GM21447 (cell line): ENCODE measurements at regions not wholly inside any gene's neighbourhood (a gene's known extent, or its start where the extent isn't known, plus 50 kb on each side); places are given as distances from the start of the nearest gene placed in this dataset.
"Not testable (repeated sequence)": the region's sequence is repeated elsewhere in the genome, so short reads cannot be mapped to it uniquely, and the experiment has no call there.

Experiments
- ATAC-seq: cut with Tn5 transposase; IDR thresholded peaks from one replicate; pipeline ENCODE4 v1.9.1; 2021; ENCODE audit not compliant: unreplicated experiment

DNA sequence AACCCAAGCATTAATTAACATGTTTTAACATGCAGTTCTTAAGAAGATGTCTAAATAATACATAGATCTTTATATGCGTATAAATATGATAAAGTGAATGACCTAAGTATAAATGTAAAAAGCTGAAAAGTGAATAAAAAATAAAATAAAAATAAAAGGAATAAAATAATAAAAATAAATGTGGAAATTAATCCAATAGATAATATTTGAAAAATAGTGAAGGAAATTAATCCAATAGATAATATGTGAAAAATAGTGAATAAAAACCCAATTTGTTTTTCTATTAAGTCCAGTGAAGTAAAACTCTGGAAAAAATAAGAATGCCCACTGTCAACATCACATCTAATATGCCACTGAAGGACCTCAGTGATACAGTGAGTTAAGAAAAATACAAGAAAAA lies 180.6 kb upstream of the SLC27A6 start:
- ATAC-seq = no peak

GRCh38 chr5:128791312-128791711 lies 174.0 kb upstream of the SLC27A6 start:
- no peak for ATAC-seq

DNA sequence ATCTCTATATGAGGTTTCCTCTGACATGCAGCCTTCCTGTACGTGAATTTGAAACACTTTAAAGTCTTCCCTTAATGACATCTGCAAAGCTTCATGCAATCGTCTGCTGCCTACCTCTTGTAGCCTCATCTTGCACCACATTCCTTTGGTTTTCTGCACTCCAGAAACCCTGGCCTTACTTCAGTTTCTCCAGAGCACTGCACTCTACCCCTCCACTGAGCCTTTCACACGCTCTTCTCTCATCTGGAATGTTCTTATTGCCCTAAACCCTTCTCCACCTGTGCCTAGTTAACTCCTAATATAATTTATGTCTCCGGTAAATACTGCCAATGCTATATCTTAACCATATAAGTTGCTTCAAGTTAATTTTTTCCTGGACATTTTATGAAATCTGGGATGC lies 168.8 kb upstream of the SLC27A6 start:
- ATAC-seq = no peak

- no peak for ATAC-seq
Observed at GRCh38 chr5:128798871-128799270, 166.4 kb upstream of the SLC27A6 start.

GRCh38 chr5:128799945-128800344 lies 165.3 kb upstream of the SLC27A6 start:
- no peak for ATAC-seq

- no peak for ATAC-seq
Observed at GRCh38 chr5:128800377-128800776, 164.9 kb upstream of the SLC27A6 start.

DNA sequence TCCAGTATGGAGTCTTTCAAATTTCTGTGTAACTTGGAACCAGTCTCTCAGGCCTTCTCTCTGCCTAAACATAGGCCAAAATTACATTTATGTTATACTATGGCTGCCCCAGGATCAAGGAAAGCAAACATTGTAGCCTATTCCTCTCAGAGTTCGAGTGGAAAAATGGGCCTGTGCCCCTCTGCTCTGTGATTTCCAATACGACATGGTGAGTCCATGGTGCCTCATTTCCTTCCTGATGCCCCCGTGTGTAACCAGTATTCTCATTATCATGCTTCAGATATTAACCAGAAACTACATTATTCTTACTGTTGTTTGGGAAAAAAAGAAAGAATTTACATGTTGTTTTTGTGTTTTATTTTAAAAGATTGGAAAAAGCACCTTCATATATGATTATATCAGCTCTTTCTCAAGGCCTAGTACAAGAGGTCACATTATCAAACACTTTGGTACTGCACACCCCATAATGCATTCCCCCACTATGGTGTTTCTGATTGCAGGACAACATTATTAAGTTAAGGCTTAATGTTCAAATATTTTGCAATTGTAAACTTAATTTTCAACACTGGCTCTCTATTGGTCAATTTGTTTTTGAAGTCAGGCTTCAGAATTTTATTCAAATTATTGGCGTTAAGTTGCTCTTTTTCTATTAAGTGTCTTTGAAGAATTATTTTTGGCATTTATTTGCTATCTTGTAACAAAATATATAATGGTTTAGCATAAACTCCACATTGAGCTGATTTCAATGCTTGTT lies 151.8 kb upstream of the SLC27A6 start:
- ATAC-seq = no peak

DNA sequence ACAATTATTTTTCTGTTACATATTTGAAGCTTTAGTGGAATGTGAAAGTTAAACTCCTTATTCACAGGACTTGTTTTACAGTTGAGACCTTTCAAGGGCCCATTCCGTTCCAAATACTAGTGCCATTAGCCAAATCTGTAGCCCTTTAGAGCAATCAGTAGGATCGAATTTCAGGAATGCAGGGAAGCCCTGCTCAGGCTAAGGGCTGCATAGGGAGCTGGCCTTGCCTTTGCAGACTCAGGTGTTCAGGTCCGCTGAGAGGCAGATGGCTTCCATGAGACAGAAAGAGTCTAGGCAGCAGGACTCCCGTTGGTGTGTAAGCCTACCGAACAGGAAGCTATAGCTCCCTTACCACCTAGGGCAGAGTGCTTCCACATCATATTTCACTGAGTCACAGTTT lies 150.1 kb upstream of the SLC27A6 start:
- no peak for ATAC-seq

DNA sequence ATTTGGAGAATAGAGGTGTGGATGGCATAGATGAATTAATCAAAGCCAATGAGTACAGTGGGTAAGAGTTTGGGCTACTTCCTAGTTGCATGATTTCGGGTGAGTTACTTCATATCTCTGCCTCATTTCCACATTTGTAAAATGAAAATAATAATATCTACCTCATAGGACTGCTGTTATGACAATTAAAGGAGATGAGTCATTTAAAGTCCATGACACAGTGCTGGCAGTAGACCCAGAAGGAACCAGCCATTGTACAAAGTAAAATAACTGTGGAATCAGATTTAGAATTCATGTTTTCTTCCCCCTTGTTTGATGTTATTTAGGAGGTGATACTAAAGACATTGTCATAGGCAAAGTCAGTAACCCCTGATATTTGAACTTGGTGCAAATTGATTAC lies 139.5 kb upstream of the SLC27A6 start:
- no peak for ATAC-seq

- ATAC-seq = no peak
Observed at GRCh38 chr5:128826275-128826674, 139.0 kb upstream of the SLC27A6 start.

DNA sequence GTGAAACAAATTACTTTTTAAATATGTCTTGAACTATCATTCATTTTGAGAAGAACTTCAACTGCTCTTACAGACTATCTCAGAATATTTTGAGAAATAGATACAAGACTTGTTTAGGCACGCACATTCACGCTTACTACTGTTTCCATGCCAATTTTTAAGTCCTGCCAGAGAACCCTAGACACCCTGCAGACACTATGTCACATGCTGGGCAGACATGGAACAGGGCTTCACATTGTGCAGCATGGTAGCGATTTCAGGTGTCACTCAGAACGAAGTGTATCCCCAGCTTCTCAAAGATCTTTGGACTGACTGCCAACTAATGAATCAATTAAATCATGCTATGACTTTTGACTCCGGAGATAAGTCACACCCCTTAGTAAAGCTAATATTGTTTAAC lies 128.7 kb upstream of the SLC27A6 start:
- ATAC-seq = no peak

- no peak for ATAC-seq
Observed at GRCh38 chr5:128838623-128839022, 126.7 kb upstream of the SLC27A6 start.

- ATAC-seq = no peak
Observed at GRCh38 chr5:128842241-128842640, 123.0 kb upstream of the SLC27A6 start.

- ATAC-seq = no peak
Observed at GRCh38 chr5:128844354-128844923, 120.8 kb upstream of the SLC27A6 start.

DNA sequence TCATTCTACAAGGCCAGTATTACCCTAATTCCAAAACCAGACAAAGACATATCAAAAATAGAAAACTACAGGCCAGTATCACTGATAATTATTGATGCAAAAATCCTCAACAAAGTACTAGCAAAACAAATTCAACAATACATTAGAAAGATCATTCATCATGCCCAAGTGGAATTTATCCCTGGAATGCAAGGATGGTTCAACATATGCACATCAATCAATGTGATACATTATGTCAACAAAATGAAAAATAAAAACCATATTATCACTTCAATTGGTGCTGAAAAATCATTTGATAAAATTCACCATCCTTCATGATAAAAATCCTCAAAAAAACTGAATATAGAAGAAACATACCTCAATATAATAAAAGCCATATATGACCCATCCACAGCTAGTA lies 115.2 kb upstream of the SLC27A6 start:
- no peak for ATAC-seq

DNA sequence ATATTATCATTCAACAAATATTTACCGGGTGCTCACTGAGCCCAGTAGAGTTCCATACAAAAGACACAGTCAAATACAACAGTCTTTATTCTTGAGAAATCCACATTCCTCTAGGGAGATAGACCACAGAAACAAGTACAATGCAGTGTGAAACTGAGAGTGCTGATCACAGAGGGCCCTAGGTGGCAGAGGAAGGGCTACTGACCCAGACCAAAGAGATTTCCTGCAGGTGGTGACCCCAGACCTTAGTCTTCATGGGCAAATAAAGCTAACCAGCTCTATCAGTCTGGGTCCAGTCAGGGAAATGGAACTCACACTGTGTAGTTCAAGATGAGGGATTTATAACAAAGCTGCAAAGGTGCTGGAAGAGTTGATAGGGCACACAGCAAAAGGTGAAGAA lies 110.4 kb upstream of the SLC27A6 start:
- no peak for ATAC-seq

DNA sequence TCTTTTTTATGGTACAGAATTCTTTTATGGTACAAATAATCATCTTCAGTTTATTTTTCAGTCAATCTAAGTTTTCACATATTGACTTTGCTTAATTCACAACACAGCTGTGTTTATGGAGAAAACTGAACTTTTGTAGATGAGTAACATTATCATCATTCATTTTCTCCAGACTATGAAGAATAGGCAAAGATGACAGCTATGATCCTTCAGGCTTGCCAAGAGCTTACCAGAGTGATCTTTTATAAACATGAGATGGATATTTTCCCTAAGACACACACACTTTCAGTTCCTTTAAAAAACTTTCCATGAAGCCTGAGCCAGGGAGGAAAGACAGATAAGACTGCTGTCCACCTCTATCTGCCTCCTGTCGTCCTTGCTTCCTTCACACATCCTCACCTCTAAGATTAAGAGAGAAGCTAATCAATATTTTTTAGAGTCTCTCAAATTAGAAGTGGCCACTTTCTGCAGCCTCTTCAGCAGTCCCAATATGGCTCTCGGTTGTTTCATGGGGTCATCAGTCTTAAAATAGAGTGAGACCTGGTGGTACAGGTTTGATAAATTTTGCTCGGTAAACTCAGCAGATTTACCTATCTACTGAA lies 108.1 kb upstream of the SLC27A6 start:
- no peak for ATAC-seq

DNA sequence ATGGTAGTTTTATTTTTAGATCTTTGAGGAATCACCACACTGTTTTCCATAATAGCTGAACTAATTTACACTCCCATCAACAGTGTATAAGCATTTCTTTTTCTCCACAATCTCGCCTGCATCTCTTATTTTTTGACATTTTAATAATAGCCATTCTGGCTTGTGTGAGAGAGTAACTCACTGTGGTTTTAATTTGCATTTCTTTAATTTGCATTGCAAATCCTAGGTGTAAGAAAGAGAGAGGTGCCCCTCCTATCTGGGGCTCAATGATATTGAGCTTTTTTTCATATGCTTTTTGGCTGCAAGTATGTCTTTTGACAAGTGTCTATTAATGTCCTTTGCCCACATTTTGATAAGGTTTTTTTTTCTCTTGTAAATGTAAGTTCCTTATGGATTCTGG lies 106.3 kb upstream of the SLC27A6 start:
- no peak for ATAC-seq

DNA sequence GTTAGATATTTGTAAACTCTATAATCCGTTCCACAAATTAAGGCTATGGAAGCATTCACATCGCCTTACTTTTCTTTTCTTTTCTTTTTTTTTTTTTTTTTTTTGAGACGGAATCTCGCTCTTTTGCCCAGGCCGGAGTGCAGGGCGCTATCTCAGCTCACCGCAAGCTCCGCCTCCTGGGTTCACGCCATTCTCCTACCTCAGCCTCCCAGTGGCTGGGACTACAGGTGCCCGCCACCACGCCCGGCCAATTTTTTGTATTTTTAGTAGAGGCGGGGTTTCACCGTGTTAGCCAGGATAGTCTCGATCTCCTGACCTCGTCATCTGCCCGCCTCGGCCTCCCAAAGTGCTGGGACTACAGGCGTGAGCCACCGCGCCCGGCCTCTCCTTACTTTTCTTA lies 104.1 kb upstream of the SLC27A6 start:
- ATAC-seq = not testable (repeated sequence)

DNA sequence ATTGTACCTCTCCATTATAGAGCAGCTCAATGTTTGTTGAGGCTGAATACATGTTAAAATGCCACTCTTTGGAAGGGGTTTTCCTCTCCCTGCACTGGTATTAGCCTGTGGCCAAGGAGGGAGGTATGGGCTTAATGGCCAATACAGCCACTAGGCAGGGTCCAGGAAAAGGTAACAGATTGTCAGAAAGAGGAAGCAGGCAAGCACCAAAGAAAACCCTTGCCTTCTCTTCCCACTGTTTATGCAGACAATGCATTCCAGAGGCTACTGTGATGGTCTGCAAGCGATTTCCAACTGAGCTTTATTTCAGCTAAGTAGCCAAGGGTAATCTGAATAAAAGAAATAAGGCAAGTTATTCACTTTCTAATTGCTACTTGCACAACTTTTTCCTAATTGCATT lies 95.3 kb upstream of the SLC27A6 start:
- ATAC-seq = no peak

- no peak for ATAC-seq
Observed at GRCh38 chr5:128870373-128870772, 94.9 kb upstream of the SLC27A6 start.

DNA sequence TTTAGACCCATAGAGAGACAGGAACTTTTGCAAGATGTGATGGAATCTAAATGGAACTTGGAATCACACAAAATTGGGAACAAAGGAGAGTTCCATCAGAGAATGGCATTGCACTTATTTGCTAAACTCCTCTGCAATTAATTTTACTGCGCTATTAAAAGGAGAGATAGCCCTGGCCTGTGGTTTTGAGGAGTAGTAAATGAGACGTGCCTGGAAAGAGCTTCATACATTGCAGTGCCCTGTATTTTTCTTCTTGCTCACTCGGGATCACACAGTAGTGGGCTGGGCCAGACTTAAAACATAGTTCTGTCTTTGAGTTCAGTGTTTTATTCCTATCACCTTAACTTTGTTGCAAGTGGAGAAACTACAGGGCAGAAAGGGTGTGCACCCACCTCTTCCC lies 94.4 kb upstream of the SLC27A6 start:
- ATAC-seq = no peak
